ENCODE measurements at regions not wholly inside any gene's neighbourhood (a gene's known extent, or its start where the extent isn't known, plus 50 kb on each side); places are given as distances from the start of the nearest gene placed in this dataset.

GRCh38 chr3:164267053-164267452 lies 811.2 kb downstream of the SI start:
- DNase-seq (ENCODE audit: low spot score) = no peak

GRCh38 chr3:164250923-164251322 lies 827.4 kb downstream of the SI start:
- DNase-seq (ENCODE audit: low spot score) = no peak

- DNase-seq (ENCODE audit: low spot score) = no peak
Measured at GRCh38 chr3:164236851-164237250, 841.4 kb downstream of the SI start.

- DNase-seq (ENCODE audit: low spot score) = no peak
Measured at GRCh38 chr3:164235289-164236028, 842.8 kb downstream of the SI start.

GRCh38 chr3:164233951-164234350 lies 844.3 kb downstream of the SI start:
- DNase-seq (ENCODE audit: low spot score) = no peak

- no peak for DNase-seq (ENCODE audit: low spot score)
Measured at GRCh38 chr3:164231718-164232117, 846.6 kb downstream of the SI start.

GRCh38 chr3:164230385-164231094 lies 847.8 kb downstream of the SI start:
- no peak for DNase-seq (ENCODE audit: low spot score)

GRCh38 chr3:164224126-164224525 lies 854.2 kb downstream of the SI start:
- DNase-seq (ENCODE audit: low spot score) = no peak

- no peak for DNase-seq (ENCODE audit: low spot score)
Measured at GRCh38 chr3:164222197-164222596, 856.1 kb downstream of the SI start.

GRCh38 chr3:164221297-164221696 lies 857.0 kb downstream of the SI start:
- DNase-seq (ENCODE audit: low spot score) = no peak

GRCh38 chr3:164209363-164209762 lies 868.9 kb downstream of the SI start:
- no peak for DNase-seq (ENCODE audit: low spot score)

- peak; percentile 14 for DNase-seq (ENCODE audit: low spot score)
Measured at GRCh38 chr3:164208821-164209220, 869.5 kb downstream of the SI start.

GRCh38 chr3:164208048-164208447 lies 870.2 kb downstream of the SI start:
- no peak for DNase-seq (ENCODE audit: low spot score)

GRCh38 chr3:164200053-164200823 lies 878.1 kb downstream of the SI start:
- no peak for DNase-seq (ENCODE audit: low spot score)

- DNase-seq (ENCODE audit: low spot score) = no peak
Measured at GRCh38 chr3:164196477-164196876, 881.8 kb downstream of the SI start.

GRCh38 chr3:164194842-164195241 lies 883.5 kb downstream of the SI start:
- DNase-seq (ENCODE audit: low spot score) = no peak

- no peak for DNase-seq (ENCODE audit: low spot score)
Measured at GRCh38 chr3:164192974-164193373, 885.3 kb downstream of the SI start.

- DNase-seq (ENCODE audit: low spot score) = no peak
Measured at GRCh38 chr3:164190566-164190965, 887.7 kb downstream of the SI start.

- DNase-seq (ENCODE audit: low spot score) = no peak
Measured at GRCh38 chr3:164186095-164186494, 892.2 kb downstream of the SI start.

- DNase-seq (ENCODE audit: low spot score) = no peak
Measured at GRCh38 chr3:164179110-164179774, 899.1 kb downstream of the SI start.

- no peak for DNase-seq (ENCODE audit: low spot score)
Measured at GRCh38 chr3:164174059-164174458, 904.2 kb downstream of the SI start.

GRCh38 chr3:164155400-164155799 lies 922.9 kb downstream of the SI start:
- DNase-seq (ENCODE audit: low spot score) = peak; percentile 47
